HG02571 (cell line): ENCODE measurements at regions not wholly inside any gene's neighbourhood (a gene's known extent, or its start where the extent isn't known, plus 50 kb on each side); places are given as distances from the start of the nearest gene placed in this dataset.
"Not testable (repeated sequence)": the region's sequence is repeated elsewhere in the genome, so short reads cannot be mapped to it uniquely, and the experiment has no call there.

ENCODE experiments used
- ATAC-seq: cut with Tn5 transposase; IDR thresholded peaks from one replicate; pipeline ENCODE4 v1.9.1; 2021; ENCODE audit warnings: mild to moderate bottlenecking, moderate library complexity; ENCODE audit not compliant: unreplicated experiment

GRCh38 chr3:135393159-135393558, 572.4 kb upstream of the PPP2R3A start:
- no peak for ATAC-seq

GRCh38 chr3:135393898-135394525, 571.5 kb upstream of the PPP2R3A start:
- ATAC-seq: no peak

DNA sequence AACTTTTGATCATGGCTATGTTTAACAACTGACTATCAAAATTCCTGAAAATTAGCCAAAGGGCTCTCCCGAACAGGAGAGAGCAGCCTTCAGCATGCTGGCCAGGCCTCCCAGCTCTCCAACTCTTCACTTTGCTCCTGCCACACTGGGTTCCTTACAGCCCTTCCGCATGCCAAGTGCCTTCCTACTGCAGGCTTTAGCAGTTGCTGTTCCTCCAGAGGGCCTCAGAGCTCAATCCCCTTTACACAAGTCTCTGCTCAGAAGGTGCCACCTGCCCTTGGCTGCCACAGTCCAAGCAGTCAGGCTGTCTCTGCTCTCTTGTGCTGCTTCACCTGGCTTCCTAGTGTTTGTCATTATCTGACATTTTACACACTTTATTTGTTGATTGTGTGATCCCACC, 553.1 kb upstream of the PPP2R3A start:
- no peak for ATAC-seq

GRCh38 chr3:135416182-135416581, 549.3 kb upstream of the PPP2R3A start:
- no peak for ATAC-seq

- no peak for ATAC-seq
Measured at GRCh38 chr3:135419155-135419554, 546.4 kb upstream of the PPP2R3A start.

DNA sequence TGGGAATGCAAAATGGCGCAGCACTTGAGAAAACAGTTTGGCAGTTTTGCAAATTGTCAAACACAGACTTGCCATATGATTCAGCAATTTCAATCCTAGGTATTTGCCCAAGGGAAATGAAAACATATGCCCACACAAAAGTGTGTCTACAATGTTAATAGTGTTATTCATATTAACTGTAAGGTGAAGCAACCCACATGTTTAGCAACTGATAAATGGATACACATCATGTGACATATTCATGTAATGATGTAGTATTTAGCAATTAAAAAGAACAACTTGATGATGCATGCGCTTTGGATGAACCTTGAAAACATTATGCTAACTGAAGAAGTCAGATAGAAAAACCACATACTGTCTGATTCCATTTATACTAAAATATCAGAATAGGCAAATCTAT, 539.0 kb upstream of the PPP2R3A start:
- ATAC-seq: no peak

DNA sequence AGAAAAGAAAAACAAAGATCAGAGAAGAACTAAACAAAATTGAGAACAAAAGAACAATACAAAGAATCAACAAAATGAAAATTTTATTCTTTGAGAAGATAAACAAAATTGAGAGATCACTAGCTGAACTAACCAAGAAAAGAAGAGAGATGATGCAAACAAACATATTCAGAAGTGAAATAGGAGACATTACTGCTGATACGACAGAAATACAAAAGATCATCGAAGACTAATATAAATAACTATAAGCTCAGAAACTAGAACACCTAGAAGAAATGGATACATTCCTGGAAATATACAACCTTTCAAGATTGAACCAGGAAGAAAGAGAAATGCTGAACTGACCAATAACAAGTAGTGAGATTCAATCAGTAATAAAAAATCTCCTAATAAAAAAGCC, 533.1 kb upstream of the PPP2R3A start:
- no peak for ATAC-seq

GRCh38 chr3:135438889-135439597, 526.5 kb upstream of the PPP2R3A start:
- ATAC-seq: not testable (repeated sequence)

DNA sequence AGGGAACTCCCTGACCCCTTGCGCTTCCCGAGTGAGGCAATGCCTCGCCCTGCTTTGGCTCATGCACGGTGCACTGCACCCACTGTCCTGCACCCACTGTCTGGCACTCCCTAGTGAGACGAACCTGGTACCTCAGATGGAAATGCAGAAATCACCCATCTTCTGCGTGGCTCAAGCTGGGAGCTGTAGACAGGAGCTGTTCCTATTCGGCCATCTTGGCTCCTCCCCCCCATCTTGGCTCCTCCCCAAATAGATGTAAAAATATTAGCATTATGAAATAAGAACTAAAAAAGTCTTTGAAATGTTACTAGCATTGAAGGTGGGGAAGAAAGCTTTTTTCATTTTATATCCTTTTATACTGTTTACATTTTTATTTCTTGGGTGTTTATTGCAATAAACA, 525.9 kb upstream of the PPP2R3A start:
- ATAC-seq: not testable (repeated sequence)

DNA sequence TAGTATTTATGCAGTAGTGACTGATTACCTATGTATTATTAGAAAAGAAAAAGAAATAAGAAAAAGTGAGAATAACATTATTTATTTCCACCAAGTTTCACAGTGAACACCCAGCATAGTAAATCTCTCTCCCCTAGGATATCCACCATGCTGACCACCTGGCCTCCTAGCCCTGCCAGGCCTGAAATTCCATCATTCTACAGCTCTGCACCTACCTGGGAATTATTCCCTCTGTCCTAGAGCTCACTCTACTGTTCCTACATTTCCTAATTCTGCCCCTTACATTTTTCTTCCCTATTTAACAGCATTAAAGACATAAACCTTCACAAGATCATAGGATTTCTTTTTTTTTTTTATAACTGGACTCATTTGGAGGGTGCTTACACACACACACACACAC, 525.3 kb upstream of the PPP2R3A start:
- ATAC-seq: no peak

GRCh38 chr3:135440746-135441145, 524.8 kb upstream of the PPP2R3A start:
- no peak for ATAC-seq

- ATAC-seq: no peak
Measured at GRCh38 chr3:135444058-135444457, 521.5 kb upstream of the PPP2R3A start.

DNA sequence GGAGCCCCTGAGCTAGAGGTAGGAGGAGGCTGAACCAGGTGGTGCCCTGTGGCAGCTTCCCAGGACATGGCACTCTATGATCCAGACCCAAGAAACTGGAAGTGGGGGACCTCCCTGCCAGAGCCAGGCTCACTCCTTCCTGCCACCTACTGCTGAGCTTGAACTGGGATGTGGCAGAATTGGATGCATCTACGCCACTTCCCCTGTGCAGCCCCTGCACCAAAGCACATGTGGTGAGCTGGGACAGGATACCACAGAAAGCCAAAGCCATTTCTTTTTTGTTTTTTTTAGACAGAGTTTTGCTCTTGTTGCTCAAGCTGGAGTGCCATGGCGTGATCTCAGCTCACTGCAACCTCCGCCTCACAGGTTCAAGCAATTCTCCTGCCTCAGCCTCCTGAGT, 518.0 kb upstream of the PPP2R3A start:
- no peak for ATAC-seq

DNA sequence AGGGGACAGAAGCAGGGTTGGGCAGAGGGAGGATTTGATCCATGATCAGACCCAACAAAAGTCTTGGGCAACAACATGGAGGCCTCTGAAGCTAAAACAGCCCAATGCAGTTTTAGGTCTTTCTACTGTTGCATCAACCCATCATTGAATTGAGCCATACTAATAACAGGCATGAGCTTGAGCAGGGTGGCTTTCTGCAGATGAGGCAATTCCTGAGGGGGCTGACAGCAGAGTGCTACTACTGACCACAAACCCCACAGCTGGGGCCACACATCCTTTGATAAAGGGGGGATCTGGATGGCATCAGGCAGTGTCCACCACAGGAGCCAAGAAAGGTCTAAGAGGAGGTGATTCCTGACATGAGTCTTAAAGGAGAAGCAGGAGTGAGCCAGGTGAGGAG, 517.0 kb upstream of the PPP2R3A start:
- ATAC-seq: no peak

DNA sequence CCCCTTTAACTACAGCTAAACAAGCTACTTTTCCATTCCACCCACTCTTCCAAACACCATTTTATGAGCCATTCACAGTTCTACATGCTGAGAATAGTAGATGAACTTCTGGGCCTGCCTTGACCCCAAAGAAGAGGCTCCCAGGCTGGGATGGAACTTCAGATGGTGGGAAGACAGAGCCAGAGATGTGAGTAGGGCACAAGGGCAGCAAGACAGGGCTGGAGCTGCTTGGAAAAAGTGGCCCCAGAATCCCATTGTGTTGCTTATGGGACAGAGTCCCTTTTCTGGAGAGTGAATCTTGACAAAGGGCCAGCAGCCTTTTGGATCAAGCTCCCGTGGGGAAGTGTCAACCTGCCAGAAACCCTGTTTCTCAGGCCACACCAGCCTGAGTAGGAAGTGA, 516.5 kb upstream of the PPP2R3A start:
- no peak for ATAC-seq

DNA sequence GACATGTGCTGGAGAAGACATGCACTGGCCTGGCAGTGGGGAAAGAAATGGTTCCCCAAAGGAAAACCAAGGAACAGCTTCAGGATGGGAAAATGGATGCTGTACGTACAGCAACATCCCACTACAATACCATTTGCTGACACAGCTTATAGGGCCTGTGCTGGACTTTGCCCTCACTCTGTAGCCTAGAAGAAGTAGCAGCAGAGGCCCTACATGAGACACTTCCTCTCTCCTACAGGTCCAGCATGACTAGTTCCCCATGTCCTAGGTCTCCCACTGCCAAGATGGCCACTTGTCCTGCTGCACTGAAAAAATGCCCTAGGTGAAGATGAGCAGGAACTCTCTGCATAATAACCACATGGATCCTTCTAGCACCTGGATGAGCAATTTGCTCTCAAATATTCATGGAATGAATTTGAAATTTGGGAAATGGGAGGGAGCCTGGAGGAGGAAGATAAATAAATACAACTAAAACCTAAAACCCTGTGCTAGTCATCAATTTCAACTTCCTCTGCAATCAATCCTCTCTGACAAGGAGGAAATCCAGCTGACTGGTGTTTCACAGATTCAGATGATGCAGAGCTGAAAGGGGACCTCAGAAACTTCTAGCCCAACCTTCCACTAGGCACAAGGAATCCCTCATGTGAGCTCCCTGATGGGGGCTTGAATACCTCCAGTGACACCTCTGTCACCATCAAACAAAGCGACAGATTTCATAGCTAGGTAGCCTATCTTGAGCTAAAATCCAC, 514.3 kb upstream of the PPP2R3A start:
- no peak for ATAC-seq

- ATAC-seq: no peak
Measured at GRCh38 chr3:135452881-135453280, 512.6 kb upstream of the PPP2R3A start.

DNA sequence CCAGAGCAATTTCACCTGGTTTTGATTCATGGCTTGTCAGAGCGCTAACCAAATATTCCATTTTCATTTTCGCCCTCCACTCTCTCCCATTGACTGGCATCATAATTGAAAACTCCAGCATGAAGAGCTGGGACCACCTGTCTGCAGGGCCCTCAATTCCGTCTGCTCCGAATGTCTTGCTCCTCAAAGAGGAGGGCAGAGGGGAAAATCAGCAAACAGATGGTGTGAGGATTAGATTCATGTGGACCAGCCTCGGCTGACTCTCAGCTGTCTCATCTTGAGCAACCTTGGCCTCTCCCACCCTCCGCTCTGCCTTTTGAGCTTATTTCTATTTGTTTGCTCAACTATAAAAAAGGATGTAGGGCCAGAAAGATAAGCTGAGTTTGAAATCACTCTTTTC, 512.2 kb upstream of the PPP2R3A start:
- ATAC-seq: no peak

- no peak for ATAC-seq
Measured at GRCh38 chr3:135454890-135455289, 510.6 kb upstream of the PPP2R3A start.

- ATAC-seq: no peak
Measured at GRCh38 chr3:135456108-135456790, 509.3 kb upstream of the PPP2R3A start.

DNA sequence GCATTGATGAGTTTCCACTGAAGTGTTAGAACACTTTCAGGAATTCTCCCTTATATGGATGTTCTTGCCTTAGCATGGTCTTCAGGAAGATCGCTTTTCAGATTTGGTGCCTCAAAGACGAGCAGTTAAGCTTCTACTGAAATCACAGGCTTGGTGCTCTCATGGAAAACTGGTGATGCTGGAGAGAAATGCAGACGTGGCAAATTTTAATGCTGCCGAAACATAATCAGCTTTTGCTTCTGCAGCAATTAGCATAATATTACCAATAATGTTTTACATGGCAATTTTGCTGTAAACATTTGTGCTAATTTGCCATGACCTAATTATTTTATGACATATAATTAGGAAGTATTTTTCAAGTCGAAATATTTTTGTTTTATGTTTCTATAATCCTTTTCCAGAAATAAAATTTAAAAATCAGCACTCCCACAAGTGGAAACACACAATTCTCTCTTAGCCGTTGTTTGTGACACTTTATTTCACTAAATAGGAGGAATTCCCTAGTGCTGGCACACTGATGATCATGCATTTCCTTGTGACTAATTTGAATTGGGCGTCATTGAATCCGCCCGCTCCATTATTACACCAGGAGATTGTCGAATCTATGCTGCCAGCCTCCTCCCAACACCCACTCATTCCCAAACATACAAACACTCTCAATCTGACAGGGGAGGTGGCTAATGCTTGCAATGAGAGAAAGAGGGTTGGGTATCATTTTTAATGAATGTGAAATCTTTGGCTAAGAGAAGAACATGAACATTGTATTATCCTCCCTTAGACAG, 506.8 kb upstream of the PPP2R3A start:
- ATAC-seq: no peak
